NCI-H2081 treated with DMSO at 0.1 percent for 48 hours (cell line): ENCODE measurements at regions not wholly inside any gene's neighbourhood (a gene's known extent, or its start where the extent isn't known, plus 50 kb on each side); places are given as distances from the start of the nearest gene placed in this dataset.

Experiments used
- DNase-seq: peaks from one replicate; lab custom pipeline; 2025; lab: John Stamatoyannopoulos, UW

DNA sequence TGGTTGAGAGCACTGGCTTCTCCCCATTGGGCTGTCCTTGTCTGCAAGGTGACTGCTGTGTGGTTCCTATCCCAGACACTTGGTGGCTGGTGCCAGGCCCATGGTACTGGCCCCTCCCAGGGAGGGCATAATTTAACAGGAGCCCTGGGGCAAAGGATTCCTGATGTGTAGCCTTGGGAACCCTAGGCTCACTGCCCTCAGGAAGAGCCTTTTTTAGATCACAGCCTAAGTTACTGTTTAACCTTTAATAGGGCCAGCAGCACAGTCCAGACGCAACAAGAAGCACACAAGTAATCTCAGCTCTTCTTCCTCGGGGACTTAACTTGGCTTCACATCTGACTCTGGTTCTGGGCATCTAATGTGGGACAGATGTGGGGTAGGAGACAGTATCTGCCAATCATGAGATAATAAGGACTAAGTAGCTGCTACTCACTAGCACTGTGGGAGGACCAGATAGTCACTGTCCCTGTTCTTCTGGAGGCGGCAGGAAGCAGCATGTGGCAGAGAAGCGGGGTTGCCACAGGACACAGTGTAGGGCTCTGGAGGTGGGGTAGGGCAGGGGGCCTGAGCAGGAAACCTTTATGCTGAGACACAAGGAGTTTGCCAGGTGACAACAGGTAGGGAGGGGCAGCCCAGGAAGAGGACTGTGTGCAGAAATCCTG is 136.3 kb downstream of the TMEM17 start:
- DNase-seq = no peak

DNA sequence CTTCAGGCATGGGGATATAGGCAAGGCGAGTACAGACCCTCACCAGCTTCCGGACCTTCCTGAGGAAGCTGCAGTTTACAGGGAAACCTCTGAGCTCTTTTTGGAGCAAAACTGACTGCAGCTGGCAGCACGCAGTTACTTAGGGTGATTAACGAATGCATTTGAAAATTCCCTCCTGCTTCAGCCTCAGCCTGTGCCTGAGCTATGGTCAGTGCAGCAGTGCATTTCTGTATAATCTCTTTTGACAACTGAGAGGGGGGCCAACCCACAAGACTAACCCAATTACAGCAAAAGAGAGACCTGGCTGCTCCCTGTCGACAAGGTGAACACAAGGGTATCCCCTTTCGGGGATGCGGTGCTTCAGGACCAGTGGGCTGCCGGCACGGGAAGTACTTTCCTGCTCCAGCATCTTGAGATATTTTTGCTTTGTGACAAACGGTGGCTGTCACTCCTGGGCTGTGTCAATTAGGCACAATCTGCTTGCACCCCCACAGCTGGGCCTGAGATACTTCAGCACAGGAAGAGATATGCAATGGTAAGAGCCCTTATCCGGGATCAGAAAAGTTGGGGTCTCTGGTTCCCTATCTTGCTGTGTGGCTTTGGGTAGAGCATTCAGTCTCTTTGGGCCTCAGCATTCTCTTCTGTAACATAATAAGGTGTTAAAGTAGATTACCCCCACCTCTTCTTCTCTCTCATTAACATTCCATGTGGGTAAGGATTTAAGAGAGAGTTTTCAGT is 141.0 kb downstream of the TMEM17 start:
- DNase-seq = no peak

DNA sequence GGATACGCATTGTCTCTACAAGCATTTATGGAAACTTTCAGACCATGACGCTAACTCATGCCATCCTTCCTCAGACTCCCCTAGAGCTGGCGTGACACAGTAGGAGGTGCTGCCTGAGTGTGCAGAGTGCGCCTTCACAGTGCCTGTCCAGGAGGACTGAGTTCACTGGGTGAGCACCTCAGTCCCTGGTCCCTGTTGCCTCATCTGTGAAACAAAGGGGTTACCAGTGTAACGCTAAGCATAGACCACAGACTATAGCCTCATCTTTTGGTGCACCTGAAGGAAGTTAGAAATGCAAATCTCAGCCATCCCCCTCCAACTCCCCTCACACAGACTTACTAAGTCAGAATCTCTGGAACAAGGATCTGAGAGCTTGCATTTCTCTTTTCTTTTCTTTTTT is 142.8 kb downstream of the TMEM17 start:
- no peak for DNase-seq

DNA sequence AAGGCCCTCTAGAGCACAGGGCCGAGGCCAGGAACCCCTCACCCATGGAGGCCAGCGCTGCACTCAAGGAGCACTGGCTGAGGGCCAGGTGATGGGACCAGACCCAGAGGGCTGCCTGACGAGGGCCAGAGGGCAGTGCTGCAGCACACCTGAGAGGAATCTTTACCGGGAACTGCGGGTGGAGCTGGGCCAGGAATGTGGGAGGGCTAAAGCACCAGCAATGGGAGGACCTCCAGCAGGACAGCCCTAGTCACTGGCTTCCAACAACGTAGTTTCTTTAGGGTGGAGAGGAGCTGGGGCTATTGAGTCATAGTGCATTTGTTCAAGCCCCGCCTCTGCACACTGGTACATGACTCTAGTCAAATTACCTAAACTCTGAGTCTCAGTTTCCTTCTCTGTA is 143.4 kb downstream of the TMEM17 start:
- DNase-seq = no peak

DNA sequence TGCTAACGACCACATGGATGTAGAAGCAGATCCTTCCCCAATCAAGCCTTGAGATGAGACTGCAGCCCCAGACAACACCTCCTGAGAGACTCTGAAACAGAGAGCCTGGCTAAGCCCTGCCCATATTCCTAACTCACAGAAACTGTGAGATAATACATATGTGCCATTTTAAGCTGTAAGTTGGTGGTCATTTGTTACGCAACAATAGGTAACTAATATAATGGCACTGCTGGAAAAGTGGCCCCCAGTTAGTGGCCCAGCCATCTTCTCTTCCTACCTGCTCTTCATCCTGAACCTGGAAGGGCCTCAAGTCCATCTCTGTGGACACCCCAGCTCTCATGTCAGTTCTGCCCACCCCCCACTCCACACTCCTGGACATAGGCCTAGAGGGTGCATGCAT is 144.0 kb downstream of the TMEM17 start:
- DNase-seq = no peak

DNA sequence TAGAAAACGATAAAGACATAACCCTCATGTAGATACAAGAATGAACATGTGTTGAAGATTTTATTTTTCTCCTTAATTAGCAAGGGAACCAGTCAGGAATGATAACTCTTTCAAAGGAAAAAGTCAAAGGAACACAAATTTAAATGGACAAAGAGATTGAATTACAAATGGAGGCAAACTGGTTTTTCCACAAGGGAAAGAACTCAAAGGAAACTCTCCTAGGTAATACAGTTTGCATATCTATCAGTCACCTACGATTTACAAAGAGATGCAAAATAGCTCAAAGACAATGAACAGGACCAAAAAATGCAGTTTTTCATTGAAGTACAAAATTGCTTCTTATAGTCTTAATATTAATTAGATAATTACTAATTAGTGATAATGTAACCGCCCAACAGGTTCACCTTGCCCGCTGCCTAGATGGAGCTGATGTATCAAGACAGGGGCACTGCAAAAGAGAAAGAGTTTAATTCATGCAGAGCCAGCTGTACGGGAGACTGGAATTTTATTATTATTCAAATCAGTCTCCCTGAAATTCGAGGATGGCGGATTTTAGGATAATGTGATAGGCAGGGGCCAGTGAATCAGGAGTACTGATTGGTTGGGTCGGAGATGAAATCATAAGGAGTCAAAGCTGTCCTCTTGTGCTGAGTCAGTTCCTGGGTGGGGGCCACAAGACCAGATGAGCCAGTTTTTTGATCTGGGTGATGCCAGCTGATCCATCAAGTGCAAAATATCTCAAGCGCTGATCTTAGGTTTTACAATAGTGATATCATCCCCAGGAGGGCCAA is 151.0 kb downstream of the TMEM17 start:
- DNase-seq = no peak

DNA sequence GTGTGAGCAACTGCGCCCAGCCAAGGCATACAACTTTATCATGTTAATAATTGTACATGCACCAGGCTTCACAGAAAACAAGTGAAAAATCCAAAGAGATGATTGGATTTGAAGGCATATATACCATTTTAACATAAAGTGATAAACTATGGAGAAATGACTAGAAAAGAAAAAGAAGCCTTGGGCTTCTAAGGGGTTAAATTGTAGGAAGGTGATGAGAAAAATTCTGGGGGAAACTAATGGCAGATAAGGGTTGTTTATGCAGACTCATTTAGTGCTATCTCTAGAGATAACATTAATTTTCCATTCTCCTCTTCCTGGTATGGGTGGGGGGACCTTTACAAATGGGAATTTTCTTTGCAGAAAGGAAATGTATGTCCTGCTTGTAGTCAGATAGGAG is 154.0 kb downstream of the TMEM17 start:
- no peak for DNase-seq

DNA sequence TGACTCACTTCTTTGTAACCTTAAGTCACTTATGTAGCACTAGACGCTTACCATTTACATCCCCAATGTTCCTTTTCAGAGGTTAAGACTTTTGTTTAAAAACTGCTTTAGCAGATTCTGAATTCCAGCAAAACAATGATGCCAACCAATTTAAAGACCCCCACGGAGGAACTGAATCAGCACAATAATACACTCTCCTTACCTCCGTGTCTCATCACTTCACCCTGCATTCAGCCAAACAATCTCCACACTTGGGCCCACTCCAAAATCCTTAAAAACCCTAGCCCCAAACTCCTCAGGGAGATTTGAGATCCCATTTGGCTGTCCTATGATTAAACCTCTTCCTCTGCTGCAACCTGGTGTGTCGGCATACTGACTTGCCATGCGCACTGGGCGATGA is 153.9 kb downstream of the B3GNT2 start:
- DNase-seq = no peak

DNA sequence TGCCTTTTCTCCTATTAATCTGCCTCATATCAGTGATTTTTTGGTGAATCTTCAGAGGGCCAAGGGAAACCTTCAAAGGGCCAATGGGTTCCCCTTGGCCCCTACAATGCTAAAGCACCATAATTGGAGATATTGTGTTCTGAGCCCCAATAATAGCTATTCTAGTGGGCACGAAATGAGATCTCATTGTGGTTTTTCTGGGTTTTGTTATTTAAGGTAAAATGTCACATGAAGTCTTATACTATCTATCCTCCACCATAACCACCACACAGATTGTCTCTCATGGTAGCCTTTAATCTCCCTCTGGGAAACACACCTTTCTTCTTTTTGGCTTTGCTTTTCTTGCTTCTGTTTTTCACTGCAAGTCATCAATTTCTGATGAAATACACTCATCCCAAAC is 152.8 kb downstream of the B3GNT2 start:
- no peak for DNase-seq

DNA sequence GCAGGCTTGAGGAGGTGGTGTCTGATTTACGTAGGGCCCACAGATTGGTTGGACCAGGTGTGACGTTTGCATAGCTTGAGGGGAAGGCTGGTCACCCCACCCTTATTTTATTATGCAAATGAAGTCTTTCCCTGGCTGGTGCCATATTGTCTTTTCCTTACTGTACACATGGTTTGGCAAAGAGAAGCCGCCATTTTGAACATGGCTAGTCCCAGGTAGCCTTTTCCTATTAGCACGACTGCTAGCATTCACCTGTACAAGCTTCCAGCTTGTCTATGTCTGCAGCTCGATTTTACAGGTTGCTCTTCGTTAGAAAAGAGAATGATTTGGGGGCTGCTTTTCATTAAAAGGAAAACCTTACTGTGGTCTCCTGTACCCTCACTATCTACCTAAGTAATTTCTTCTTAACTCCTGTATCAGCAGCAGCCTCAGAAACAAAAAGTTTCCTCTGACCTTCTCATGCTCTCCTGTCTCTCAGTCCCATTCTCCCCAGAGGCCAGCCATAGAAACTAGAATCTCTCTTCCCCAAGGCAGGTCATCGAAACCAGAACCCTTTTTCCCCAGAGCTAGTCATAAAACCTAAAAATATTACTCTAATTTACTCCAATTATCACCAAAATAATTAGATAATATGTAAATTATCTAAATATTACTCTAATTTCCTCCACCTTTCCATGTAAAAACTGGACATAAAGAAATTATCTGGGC is 151.8 kb downstream of the B3GNT2 start:
- no peak for DNase-seq

DNA sequence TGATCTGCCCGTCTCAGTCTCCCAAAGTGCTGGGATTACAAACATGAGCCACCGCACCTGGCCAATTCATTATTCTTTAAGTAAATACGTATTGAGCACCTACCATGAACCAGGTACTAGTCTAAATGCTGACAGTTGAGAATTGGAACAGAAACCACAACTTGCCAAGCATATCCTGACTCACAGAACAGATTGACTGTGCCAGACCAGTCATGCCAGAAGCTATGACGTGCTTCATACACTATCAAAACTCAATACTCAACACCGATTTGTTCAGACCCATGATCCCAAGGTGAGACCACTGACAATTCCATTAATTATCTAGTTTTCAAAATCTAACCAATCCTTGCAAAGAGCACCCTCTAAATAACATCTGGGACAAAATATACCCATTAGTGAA is 148.6 kb downstream of the B3GNT2 start:
- no peak for DNase-seq

DNA sequence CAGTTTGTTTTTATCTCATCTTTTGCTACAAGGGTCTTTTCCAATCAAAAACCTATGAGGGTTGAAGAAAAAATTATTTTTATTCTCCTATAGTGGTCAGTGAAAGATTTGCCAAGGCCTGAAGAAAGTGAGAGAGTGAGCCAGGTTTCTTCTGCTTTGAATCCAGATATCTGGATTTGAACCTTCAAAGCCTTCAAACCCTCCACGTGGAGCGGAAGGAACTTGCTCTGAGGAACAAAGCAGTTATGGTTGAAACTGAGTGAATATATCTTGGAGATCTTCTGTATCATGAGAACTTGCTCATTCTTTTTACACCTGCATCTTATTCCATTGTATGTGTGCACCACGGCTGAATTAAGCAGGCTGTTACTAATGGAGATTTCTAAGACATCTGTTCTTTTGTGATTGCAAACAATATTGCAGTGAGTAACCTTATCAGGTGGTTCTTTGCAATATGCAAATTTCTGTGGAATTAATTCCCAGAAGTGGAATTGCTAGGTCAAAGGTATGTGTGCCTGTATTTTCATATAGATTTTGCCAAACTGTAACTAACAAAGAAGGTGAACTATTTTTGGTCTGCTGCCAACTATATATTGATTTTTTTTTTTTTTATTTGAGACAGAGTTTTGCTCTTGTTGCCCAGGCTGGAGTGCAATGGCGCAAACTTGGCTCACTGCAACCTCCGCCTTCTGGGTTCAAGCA is 147.9 kb downstream of the B3GNT2 start:
- no peak for DNase-seq

DNA sequence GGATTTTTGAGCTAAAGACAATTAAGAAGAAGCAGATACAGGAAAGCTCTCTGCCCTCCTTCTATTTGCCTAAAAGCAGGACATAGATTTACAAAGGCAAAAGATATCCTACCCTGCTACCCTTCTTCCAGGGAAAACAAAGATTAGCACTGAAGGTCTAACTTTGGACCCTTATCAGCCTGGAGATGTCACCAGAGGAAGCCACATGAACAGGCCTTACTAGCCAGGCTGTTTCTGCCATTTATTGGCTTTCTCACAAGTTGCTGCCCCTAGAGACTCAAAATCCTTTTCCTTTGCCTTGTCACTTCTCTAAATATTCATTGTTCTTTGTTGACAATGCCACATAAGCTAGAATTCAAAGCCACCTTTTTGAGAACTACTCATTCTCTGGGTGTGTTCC is 147.3 kb downstream of the B3GNT2 start:
- DNase-seq = no peak

DNA sequence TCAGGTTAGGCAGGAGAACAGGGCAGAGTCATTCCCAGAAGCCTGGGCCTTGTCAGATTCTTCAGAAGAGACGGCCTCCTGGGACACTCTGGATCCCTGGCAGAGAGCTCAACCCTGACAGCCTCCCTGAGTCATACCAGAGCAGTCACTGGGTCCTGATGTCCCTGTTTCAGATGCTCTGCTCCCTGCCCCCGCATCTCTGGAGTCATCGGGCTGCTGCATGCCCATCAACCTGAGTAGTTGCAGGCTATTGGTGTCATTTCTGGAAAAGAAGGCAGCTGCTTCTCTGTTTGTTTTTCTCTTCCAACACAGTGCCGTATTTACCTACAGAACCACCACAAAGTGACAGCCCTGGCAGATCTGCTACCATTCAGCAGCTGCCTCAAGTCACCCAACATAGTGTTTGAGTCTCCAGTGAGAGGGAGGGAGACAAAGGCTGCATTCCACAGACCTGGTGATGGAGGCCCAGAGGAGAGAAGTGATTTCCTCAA is 145.1 kb downstream of the B3GNT2 start:
- DNase-seq = peak; percentile 14

DNA sequence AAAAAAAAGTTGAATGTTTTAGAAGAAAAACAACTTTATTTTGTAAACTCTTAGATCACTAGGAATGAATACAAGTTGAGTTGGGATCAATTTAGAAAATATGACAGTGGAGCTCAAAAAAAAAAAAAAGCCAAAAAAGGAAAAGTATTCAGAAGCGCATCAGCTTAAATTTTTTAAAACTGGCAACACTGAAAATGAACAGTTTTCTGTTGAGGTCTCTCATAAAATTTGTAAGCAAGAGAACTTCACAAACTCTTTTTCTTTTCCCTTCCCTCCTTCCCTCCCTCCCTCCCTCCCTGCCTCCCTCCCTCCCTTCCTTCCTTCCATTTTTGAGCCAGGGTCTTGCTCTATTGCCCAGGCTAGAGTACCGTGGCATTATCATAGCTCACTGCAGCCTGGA is 143.9 kb downstream of the B3GNT2 start:
- no peak for DNase-seq

DNA sequence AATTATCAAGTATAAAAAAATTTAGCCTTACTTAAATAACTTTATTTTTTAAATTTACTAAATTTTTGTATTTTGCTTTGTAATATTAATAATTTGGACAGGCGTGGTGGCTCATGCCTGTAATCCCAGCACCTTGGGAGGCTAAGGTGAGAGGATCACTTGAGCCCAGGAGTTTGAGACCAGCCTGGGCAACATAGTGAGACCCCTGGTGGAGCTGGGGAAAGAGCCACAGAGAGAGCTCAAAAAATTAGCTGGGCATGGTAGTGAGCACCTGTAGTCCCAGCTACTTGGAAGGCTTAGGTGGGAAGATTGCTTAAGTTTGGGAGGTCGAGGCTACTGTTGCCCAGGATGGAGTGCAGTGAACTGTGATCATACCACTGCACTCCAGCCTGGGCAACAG is 143.5 kb downstream of the B3GNT2 start:
- no peak for DNase-seq

DNA sequence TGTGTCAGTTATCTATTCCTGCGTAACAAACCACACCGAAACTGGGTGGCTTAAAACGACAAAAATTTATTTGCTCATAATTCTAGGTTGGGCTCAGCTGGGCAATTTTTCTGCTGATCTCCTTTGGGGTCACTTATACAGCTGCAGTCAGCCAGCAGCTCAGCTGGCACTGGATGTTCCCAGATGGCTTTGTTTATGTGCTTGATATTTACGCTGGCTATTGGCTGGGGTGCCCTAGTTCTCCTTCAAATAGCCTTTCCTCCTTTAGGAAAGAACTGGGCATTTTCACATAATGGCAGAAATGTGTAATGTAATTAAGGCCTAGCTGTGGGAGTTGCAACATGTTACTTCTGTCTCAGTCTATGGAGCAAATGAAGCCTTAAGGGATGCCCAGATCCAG is 142.2 kb downstream of the B3GNT2 start:
- DNase-seq = peak; percentile 17

DNA sequence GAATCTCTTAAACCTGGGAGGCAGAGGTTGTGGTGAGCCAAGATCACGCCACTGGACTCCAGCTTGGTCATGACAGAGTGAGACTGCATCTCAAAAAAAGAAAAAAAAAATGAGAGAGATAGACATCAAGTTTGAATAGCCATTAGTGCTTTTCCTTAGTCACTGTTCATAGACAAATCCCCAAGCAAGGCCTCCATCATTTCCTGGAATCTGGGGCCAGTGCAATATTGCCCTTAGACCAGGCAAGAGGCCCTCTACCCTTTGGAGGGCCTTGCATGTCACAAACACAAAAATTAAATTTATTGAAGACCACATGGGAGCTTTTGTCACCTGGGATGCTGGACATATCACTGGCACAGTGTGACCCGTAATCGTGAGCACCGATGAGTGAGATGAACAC is 141.5 kb downstream of the B3GNT2 start:
- no peak for DNase-seq

DNA sequence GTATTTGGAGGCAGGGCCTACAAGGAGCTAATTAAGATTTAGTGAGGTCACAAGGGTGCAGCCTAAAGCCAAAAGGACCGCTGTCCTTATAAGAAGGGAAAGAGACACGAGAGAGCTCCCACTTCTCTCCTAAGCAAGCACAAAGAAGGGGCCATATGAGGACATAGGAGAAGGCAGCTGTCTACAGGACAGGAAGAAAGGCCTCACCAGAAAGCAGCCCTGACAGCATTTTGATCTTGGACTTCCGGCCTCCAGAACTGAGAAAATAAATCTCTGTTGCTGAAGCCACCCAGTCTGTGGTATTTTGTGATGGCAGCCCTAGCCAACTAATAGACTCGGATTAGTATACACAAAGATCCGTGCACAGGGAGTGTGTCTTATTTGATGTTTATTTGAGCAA is 139.7 kb downstream of the B3GNT2 start:
- DNase-seq = no peak

DNA sequence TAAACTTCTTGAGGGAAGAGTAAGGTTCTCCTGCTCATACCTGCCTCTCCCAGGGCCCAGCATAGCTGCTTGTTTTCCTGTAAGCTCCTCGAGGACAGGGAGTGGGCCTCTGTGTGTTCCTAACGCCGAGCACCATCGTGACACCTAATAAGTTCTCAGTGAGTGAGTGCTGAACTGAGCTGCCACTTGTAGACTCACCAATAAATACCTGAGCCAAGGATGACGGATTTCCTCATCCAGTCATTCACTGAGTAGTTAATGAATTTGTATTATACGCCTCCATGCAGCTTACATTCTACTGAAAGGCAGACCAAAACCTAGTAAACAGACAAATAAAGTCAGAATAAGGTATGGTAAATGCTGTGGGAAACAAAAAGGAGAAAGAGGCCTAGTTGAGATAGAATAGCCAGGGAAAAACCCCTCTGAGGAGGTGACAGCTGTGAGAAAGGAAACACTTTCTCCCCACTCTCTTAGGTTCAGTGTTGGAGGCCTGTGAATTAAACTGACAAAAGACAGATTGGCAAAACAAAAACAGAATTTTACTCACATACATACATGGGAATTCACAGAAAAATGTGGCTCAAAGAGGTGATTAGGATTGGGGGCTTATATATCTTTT is 138.6 kb downstream of the B3GNT2 start:
- DNase-seq = no peak

DNA sequence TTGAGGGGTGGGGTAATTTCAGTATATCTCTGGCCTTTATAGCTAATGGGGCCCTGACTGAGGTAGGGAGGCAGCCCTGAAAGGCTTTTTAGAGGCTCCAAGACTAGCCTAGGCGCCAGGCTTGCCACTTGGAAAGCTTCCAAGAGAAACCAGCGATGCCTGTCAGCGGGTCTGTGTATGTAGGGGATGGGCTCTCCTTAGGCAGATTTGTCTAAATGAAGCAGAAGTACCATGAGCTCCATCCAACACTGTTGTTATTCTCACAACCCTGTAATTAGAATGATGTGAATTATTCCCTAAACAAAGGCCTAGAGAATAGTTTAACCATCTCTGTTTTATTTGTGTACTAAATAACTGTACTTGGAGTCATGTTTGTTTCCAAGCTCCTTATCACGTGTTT is 138.1 kb downstream of the B3GNT2 start:
- DNase-seq = peak; percentile 44
